ENCODE measurements at regions not wholly inside any gene's neighbourhood (a gene's known extent, or its start where the extent isn't known, plus 50 kb on each side); places are given as distances from the start of the nearest gene placed in this dataset.
A peak's percentile ranks its signal among the peaks of the same experiment; 100 is the strongest.

- TF ChIP-seq ELF1 (tag; IDR thresholded peaks at IDR 0.05) (no peak), NFE2 (IDR thresholded peaks at IDR 0.05; ENCODE audit: low read depth) (no peak), ETS2 (tag; IDR thresholded peaks at IDR 0.05; ENCODE audit: borderline replicate concordance, poor library complexity, severe bottlenecking) (no peak), CCAR2 (IDR thresholded peaks at IDR 0.05; ENCODE audit: low read depth, low read length) (no peak), FIP1L1 (IDR thresholded peaks at IDR 0.05; ENCODE audit: low read depth, low read length, poor library complexity, severe bottlenecking) (no peak), NONO (IDR thresholded peaks at IDR 0.05; ENCODE audit: low read depth in 2 of 2, low read length in 1 of 2) (no peak), MCM2 (IDR thresholded peaks at IDR 0.05; ENCODE audit: low read depth) (no peak), E2F6 (IDR thresholded peaks at IDR 0.05; ENCODE audit: borderline replicate concordance in 1 of 2, extremely low read depth in 1 of 2, insufficient read depth in 1 of 2, insufficient read length in 1 of 2, low read depth in 1 of 2, low read length in 1 of 2, poor library complexity in 1 of 2, severe bottlenecking in 1 of 2) (no peak), ZNF175 (CRISPR knock-in tag; IDR thresholded peaks at IDR 0.05; ENCODE audit: low read depth) (no peak), BHLHE40 (IDR thresholded peaks at IDR 0.05; ENCODE audit: low read length) (no peak), CBFA2T2 (conservative IDR thresholded peaks at IDR 0.05) (peak; percentile 54), PHF8 (IDR thresholded peaks at IDR 0.05; ENCODE audit: borderline replicate concordance, low read length) (no peak), TFE3 (CRISPR knock-in tag; IDR thresholded peaks at IDR 0.05) (0 out of 2 replicates have a peak, but pooled peaks have one; percentile 21), NCOA4 (IDR thresholded peaks at IDR 0.05; ENCODE audit: partially characterized antibody) (no peak), HMGXB4 (CRISPR knock-in tag; IDR thresholded peaks at IDR 0.05) (no peak), SRSF7 (optimal IDR thresholded peaks at IDR 0.05; ENCODE audit: low read depth, low read length) (no peak), ETV6 (IDR thresholded peaks at IDR 0.05; ENCODE audit: borderline replicate concordance in 1 of 2, low read depth in 2 of 2, low read length in 1 of 2) (no peak), ETV6 (CRISPR knock-in tag; IDR thresholded peaks at IDR 0.05; ENCODE audit: borderline replicate concordance) (no peak), ZNF830 (CRISPR knock-in tag; IDR thresholded peaks at IDR 0.05) (no peak), DNMT1 (IDR thresholded peaks at IDR 0.05) (no peak), JUN (IDR thresholded peaks at IDR 0.05; ENCODE audit: borderline replicate concordance, low read depth, low read length) (no peak), JUN (CRISPR knock-in tag; IDR thresholded peaks at IDR 0.05; ENCODE audit: borderline replicate concordance) (no peak), CREM (IDR thresholded peaks at IDR 0.05; ENCODE audit: low read depth) (no peak), CTBP1 (IDR thresholded peaks at IDR 0.05; ENCODE audit: borderline replicate concordance) (no peak)
Measured at GRCh38 chr5:33184367-33184766, 256.4 kb upstream of the TARS1 start (continued).
